Astrocyte of the hippocampus (primary cell): ENCODE measurements at regions not wholly inside any gene's neighbourhood (a gene's known extent, or its start where the extent isn't known, plus 50 kb on each side); places are given as distances from the start of the nearest gene placed in this dataset.

Experiments
- DNase-seq: peaks from one replicate; pipeline ENCODE4 v3.0.0; 2011; ENCODE audit warnings: low read depth, low spot score

GRCh38 chr2:106708209-106708608, 177.8 kb downstream of the ST6GAL2 start:
- no peak for DNase-seq

- DNase-seq: no peak
Observed at GRCh38 chr2:106709229-106709628, 176.7 kb downstream of the ST6GAL2 start.

GRCh38 chr2:106719222-106719621, 166.7 kb downstream of the ST6GAL2 start:
- no peak for DNase-seq

- no peak for DNase-seq
Observed at GRCh38 chr2:106720026-106720425, 165.9 kb downstream of the ST6GAL2 start.

- DNase-seq: no peak
Observed at GRCh38 chr2:106724301-106724794, 161.6 kb downstream of the ST6GAL2 start.

- no peak for DNase-seq
Observed at GRCh38 chr2:106734165-106734564, 151.8 kb downstream of the ST6GAL2 start.

GRCh38 chr2:106735807-106736206, 150.2 kb downstream of the ST6GAL2 start:
- DNase-seq: no peak

GRCh38 chr2:106736221-106736620, 149.7 kb downstream of the ST6GAL2 start:
- DNase-seq: no peak

GRCh38 chr2:106745468-106745867, 140.5 kb downstream of the ST6GAL2 start:
- DNase-seq: no peak

GRCh38 chr2:106749823-106750222, 136.1 kb downstream of the ST6GAL2 start:
- DNase-seq: no peak
